Lung (tissue), 11 donors: ENCODE measurements at regions not wholly inside any gene's neighbourhood (a gene's known extent, or its start where the extent isn't known, plus 50 kb on each side); places are given as distances from the start of the nearest gene placed in this dataset.

Experiments
- ATAC-seq: fragments of 200-7000 bp; cut with Tn5 transposase; one replicate; pipeline ENCODE4 v1.9.1; 2020; ENCODE audit warnings: moderate number of reproducible peaks; ENCODE audit not compliant: insufficient read depth, low FRiP score
- DNase-seq, 3 donors: peaks; one replicate each; pipeline ENCODE4 v3.0.0-alpha.2; 2013 to 2017
- H3K27ac ChIP-seq, 2 donors: one replicate each; pipeline ENCODE4 v1.5.1; 2013; ENCODE audit warnings: mild to moderate bottlenecking in 2 of 2, moderate library complexity in 2 of 2, control low read depth in 1 of 2, inconsistent platforms in 1 of 2, low read depth in 1 of 2, low read length in 1 of 2
- H3K27me3 ChIP-seq, 3 donors: one replicate each; pipeline ENCODE4 v1.5.1; 2013; ENCODE audit warnings: low read length in 2 of 3; ENCODE audit not compliant: control insufficient read depth in 3 of 3, insufficient read depth in 3 of 3
- H3K36me3 ChIP-seq, 4 donors: one replicate each; pipeline ENCODE4 v1.5.1; 2013; ENCODE audit warnings: low read length in 4 of 4, mild to moderate bottlenecking in 1 of 4, moderate library complexity in 1 of 4; ENCODE audit not compliant: control insufficient read depth in 4 of 4, insufficient read depth in 4 of 4
- H3K4me1 ChIP-seq, 5 donors: one replicate each; pipeline ENCODE4 v1.5.1; 2013; ENCODE audit warnings: low read length in 5 of 5, mild to moderate bottlenecking in 2 of 5, moderate library complexity in 1 of 5; ENCODE audit not compliant: control insufficient read depth in 5 of 5, insufficient read depth in 5 of 5
- H3K4me3 ChIP-seq: one replicate; pipeline ENCODE4 v1.5.1; 2013; ENCODE audit warnings: mild to moderate bottlenecking, control low read depth, moderate library complexity
- H3K9ac ChIP-seq, 2 donors: one replicate each; pipeline ENCODE4 v1.5.1; 2013; ENCODE audit warnings: low read length in 2 of 2, control low read depth in 1 of 2; ENCODE audit not compliant: insufficient read depth in 1 of 2
- H3K9me3 ChIP-seq, 4 donors: one replicate each; pipeline ENCODE4 v1.5.1; 2013; ENCODE audit warnings: low read length in 3 of 4, mild to moderate bottlenecking in 1 of 4, moderate library complexity in 1 of 4; ENCODE audit not compliant: control insufficient read depth in 4 of 4, insufficient read depth in 3 of 4
- WGBS, 2 donors: extraction: QIAGEN DNeasy Blood & Tissue Kit; methylation state at CpG; one replicate each; pipeline ENCODE4 v1.1.7; 2013; 5-methylcytosine and 5-hydroxymethylcytosine counted together
- TF ChIP-seq, protein P1 (sequence below): IDR thresholded peaks from 2 replicates; pipeline ENCODE4 v1.5.1; 2012; ENCODE audit warnings: mild to moderate bottlenecking; ENCODE audit errors: control extremely low read depth, extremely low read depth
- donor health status: control.
- donor health status: control.
- donor health status: Bipolar disorder and iron deficiency.
- donor health status: healthy.
- donor health status: DM: yes; HTN: yes; CAD: no.

DNA sequence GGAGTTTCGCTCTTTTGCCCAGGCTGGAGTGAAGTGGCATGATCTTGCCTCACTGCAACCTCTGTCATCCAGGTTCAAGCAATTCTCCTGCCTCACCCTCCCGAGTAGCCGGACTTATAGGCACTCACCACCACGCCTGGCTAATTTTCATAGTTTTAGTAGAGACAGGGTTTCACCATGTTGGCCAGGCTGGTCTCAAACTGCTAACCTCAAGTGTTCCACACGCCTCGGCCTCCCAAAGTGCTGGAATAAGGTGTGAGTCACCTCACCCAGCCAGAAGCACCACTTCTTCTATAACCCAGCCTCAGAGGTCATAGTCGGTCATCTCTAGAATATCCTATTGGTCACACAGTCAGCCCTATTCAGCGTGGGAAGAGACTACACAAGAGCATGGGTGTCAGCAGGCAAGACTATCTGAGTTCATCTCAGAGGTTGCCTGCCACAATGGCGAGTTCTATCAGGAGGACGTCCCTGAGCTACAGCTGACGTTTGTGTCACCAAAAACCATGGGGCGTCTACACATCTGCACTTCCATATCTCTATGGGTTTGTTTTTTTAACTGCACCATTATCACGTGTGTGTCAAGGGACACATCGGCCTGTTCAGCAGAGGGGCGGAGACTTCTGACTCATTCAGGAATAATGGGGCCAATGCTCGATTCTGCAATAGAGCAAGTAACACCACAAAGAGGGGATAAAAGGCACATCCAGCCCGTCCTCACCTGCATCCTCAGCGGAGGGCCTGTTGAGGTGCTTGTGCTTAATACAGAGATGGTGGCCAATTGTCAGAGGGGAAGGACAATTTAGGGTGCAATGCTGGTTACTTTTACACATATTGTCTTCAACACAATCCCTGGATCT, 256.3 kb upstream of the IRF2BP2 start:
- no peaks in the 10 kb centered on the region for H3K27me3 ChIP-seq
- TF ChIP-seq, protein P1, sequence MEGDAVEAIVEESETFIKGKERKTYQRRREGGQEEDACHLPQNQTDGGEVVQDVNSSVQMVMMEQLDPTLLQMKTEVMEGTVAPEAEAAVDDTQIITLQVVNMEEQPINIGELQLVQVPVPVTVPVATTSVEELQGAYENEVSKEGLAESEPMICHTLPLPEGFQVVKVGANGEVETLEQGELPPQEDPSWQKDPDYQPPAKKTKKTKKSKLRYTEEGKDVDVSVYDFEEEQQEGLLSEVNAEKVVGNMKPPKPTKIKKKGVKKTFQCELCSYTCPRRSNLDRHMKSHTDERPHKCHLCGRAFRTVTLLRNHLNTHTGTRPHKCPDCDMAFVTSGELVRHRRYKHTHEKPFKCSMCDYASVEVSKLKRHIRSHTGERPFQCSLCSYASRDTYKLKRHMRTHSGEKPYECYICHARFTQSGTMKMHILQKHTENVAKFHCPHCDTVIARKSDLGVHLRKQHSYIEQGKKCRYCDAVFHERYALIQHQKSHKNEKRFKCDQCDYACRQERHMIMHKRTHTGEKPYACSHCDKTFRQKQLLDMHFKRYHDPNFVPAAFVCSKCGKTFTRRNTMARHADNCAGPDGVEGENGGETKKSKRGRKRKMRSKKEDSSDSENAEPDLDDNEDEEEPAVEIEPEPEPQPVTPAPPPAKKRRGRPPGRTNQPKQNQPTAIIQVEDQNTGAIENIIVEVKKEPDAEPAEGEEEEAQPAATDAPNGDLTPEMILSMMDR, result no peak
- no peaks in the 10 kb centered on the region for H3K9me3 ChIP-seq
- H3K4me1 ChIP-seq, result peaks cover 0 to 28% (median 14%) of the 10 kb centered on the region in 5 donors
- peak in 1 of 3 donors; percentile 35 for DNase-seq
- no peak overlapping the region for H3K9ac ChIP-seq
- no peaks in the 10 kb centered on the region for H3K36me3 ChIP-seq
- ATAC-seq, result peak; percentile 74
- 70 to 75% methylated on average over 18 of the region's 18 CpGs for WGBS, 2 donors
- H3K4me3 ChIP-seq, result no peak overlapping the region
- peak overlapping the region; percentile 26 to 63 for H3K27ac ChIP-seq

DNA sequence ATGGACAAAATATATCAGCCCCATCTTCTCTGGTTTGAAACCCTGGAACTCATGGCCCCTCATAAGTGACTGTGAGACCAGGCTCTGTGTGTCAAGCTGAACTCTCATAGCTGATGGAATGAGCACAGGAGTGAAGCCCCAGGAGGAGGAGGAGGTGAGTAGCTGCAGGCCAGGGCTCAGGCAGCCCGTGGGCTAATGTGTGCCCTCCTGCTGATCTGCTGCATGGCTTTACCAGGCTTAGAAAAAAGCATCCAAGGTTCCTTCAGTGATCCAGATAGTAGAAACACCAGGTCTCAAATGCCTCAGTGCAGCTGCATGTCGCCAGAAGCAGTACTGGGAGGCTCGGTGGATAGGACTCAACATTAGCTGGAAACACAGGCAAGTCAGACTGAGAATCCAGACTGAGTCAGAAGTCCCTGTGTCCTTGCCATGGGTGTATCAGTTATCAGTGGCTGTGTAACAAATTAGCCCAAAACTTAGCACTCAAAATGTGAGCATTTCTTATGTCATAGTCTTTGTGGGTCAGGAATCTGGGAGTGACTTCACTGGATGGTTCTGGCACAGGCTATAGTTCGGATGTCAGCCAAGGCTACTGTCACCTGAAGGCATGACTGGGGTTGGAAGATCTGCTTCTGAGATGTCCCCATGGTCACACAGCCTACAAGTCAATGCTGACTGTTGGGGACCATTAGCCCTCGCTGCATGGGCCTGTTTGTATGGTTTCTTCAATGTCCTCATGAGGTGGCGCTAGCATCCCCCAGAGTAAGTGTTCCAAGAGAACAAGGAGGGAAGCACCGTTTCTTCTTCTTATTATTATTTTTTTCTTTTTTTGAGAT, 255.4 kb upstream of the IRF2BP2 start:
- TF ChIP-seq, protein P1, result no peak
- H3K27me3 ChIP-seq, result no peaks in the 10 kb centered on the region
- peak overlapping the region in 1 of 2 donors; percentile 63 for H3K27ac ChIP-seq
- no peaks in the 10 kb centered on the region for H3K36me3 ChIP-seq
- H3K4me3 ChIP-seq, result no peak overlapping the region
- DNase-seq, result no peak
- H3K4me1 ChIP-seq, result peaks cover 0 to 28% (median 14%) of the 10 kb centered on the region in 5 donors
- H3K9me3 ChIP-seq, result no peaks in the 10 kb centered on the region
- no peak overlapping the region for H3K9ac ChIP-seq
- WGBS, 2 donors, result 96 to 99% methylated on average over 7 of the region's 7 CpGs
- no peak for ATAC-seq

DNA sequence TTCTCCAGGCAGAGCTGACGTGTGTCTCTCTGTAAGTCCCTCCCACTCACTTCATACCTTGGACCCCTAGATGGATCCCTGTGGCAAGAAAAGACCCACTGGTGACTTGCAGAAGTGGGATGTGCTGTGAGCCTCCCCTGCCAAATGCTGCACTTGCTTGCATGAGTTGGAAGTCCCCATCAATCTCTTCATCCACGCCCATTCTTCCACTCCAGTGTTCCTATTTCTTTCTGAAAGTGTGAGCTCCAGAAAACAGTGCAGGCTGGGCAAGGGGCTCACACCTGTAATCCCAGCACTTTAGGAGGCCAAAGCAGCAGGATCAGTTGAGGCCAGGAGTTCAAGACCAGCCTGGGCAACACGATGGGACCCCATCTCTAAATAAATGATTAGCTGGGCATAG, 254.1 kb upstream of the IRF2BP2 start:
- no peaks in the 10 kb centered on the region for H3K27me3 ChIP-seq
- peaks cover 0 to 28% (median 10%) of the 10 kb centered on the region in 5 donors for H3K4me1 ChIP-seq
- DNase-seq (no peak), ATAC-seq (no peak)
- no peak overlapping the region for H3K9ac ChIP-seq
- TF ChIP-seq, protein P1, result no peak
- no peaks in the 10 kb centered on the region for H3K36me3 ChIP-seq
- 93% methylated on average over 3 of the region's 3 CpGs for WGBS, 2 donors
- peak overlapping the region in 1 of 2 donors; percentile 63 for H3K27ac ChIP-seq
- no peaks in the 10 kb centered on the region for H3K9me3 ChIP-seq
- H3K4me3 ChIP-seq, result no peak overlapping the region
